HG03108 (cell line): ENCODE measurements at regions not wholly inside any gene's neighbourhood (a gene's known extent, or its start where the extent isn't known, plus 50 kb on each side); places are given as distances from the start of the nearest gene placed in this dataset.
"Not testable (repeated sequence)": the region's sequence is repeated elsewhere in the genome, so short reads cannot be mapped to it uniquely, and the experiment has no call there.

ENCODE experiments used
- ATAC-seq: cut with Tn5 transposase; IDR thresholded peaks from one replicate; pipeline ENCODE4 v1.9.1; 2021; ENCODE audit warnings: moderate library complexity; ENCODE audit not compliant: unreplicated experiment

GRCh38 chr2:19207452-19207851, 151.0 kb downstream of the OSR1 start:
- ATAC-seq = no peak

- ATAC-seq = no peak
Measured at GRCh38 chr2:19205983-19206533, 152.4 kb downstream of the OSR1 start.

- ATAC-seq = no peak
Measured at GRCh38 chr2:19203866-19204265, 154.6 kb downstream of the OSR1 start.

GRCh38 chr2:19201911-19202462, 156.4 kb downstream of the OSR1 start:
- ATAC-seq = no peak

GRCh38 chr2:19198381-19198780, 160.0 kb downstream of the OSR1 start:
- ATAC-seq = no peak

- ATAC-seq = no peak
Measured at GRCh38 chr2:19195661-19196060, 162.8 kb downstream of the OSR1 start.

- ATAC-seq = no peak
Measured at GRCh38 chr2:19189391-19189790, 169.0 kb downstream of the OSR1 start.

- no peak for ATAC-seq
Measured at GRCh38 chr2:19187323-19188020, 171.0 kb downstream of the OSR1 start.

- no peak for ATAC-seq
Measured at GRCh38 chr2:19185086-19185485, 173.3 kb downstream of the OSR1 start.

- no peak for ATAC-seq
Measured at GRCh38 chr2:19178175-19178574, 180.2 kb downstream of the OSR1 start.

GRCh38 chr2:19176977-19177376, 181.4 kb downstream of the OSR1 start:
- ATAC-seq = no peak

GRCh38 chr2:19176172-19176852, 182.1 kb downstream of the OSR1 start:
- ATAC-seq = no peak

GRCh38 chr2:19174176-19174575, 184.2 kb downstream of the OSR1 start:
- no peak for ATAC-seq

GRCh38 chr2:19171409-19171808, 187.0 kb downstream of the OSR1 start:
- no peak for ATAC-seq

- ATAC-seq = no peak
Measured at GRCh38 chr2:19169134-19169768, 189.2 kb downstream of the OSR1 start.

GRCh38 chr2:19164099-19164498, 194.3 kb downstream of the OSR1 start:
- not testable (repeated sequence) for ATAC-seq

- ATAC-seq = no peak
Measured at GRCh38 chr2:19158896-19159295, 199.5 kb downstream of the OSR1 start.

- ATAC-seq = no peak
Measured at GRCh38 chr2:19158211-19158610, 200.2 kb downstream of the OSR1 start.

- ATAC-seq = no peak
Measured at GRCh38 chr2:19156646-19157045, 201.8 kb downstream of the OSR1 start.

GRCh38 chr2:19150726-19151125, 207.7 kb downstream of the OSR1 start:
- ATAC-seq = no peak

- no peak for ATAC-seq
Measured at GRCh38 chr2:19146867-19147266, 211.6 kb downstream of the OSR1 start.
